ENCODE measurements at regions not wholly inside any gene's neighbourhood (a gene's known extent, or its start where the extent isn't known, plus 50 kb on each side); places are given as distances from the start of the nearest gene placed in this dataset.

GRCh38 chr9:26329974-26330373 lies 562.6 kb downstream of the CAAP1 start:
- H3K4me1 ChIP-seq: no peaks in the 10 kb centered on the region
- H3K4me3 ChIP-seq: no peak overlapping the region
- H3K9me3 ChIP-seq: no peaks in the 10 kb centered on the region
- no peak for DNase-seq (ENCODE audit: extremely low spot score in 2 of 2)
- TF ChIP-seq POLR2AphosphoS5 (IDR thresholded peaks at IDR 0.05; ENCODE audit: insufficient read depth in 1 of 2, low read depth in 1 of 2): no peak
- no peak for TF ChIP-seq POLR2A (IDR thresholded peaks at IDR 0.05)
- no peak for TF ChIP-seq CTCF (IDR thresholded peaks at IDR 0.05)
- intact Hi-C loops (cut with DNase I): no loop called here
- no peaks in the 10 kb centered on the region for H3K36me3 ChIP-seq
- H3K27me3 ChIP-seq: no peaks in the 10 kb centered on the region
- no peak overlapping the region for H3K27ac ChIP-seq

GRCh38 chr9:26326563-26326962 lies 566.0 kb downstream of the CAAP1 start:
- no peaks in the 10 kb centered on the region for H3K36me3 ChIP-seq
- no peak overlapping the region for H3K4me3 ChIP-seq
- no peak overlapping the region for H3K27ac ChIP-seq
- no peak for TF ChIP-seq POLR2A (IDR thresholded peaks at IDR 0.05)
- TF ChIP-seq CTCF (IDR thresholded peaks at IDR 0.05): peak in 2 of 3 experiments; percentile 40 to 75
- TF ChIP-seq POLR2AphosphoS5 (IDR thresholded peaks at IDR 0.05; ENCODE audit: insufficient read depth in 1 of 2, low read depth in 1 of 2): peak in 1 of 2 donors; percentile 23
- no peak for DNase-seq (ENCODE audit: extremely low spot score in 2 of 2)
- H3K27me3 ChIP-seq: no peaks in the 10 kb centered on the region
- intact Hi-C loops (cut with DNase I): no loop called here
- no peaks in the 10 kb centered on the region for H3K9me3 ChIP-seq
- H3K4me1 ChIP-seq: no peaks in the 10 kb centered on the region

GRCh38 chr9:26325444-26325829 lies 567.2 kb downstream of the CAAP1 start:
- Histone ChIP-seq H3K4me3 (no peak overlapping the region), H3K27ac (no peak overlapping the region), H3K9me3 (no peaks in the 10 kb centered on the region), H3K4me1 (no peaks in the 10 kb centered on the region), H3K27me3 (no peaks in the 10 kb centered on the region), H3K36me3 (no peaks in the 10 kb centered on the region)
- intact Hi-C loops (cut with DNase I): no loop called here
- DNase-seq (ENCODE audit: extremely low spot score in 2 of 2): no peak
- TF ChIP-seq POLR2AphosphoS5 (IDR thresholded peaks at IDR 0.05; ENCODE audit: insufficient read depth in 1 of 2, low read depth in 1 of 2) (no peak), CTCF (IDR thresholded peaks at IDR 0.05) (no peak), POLR2A (IDR thresholded peaks at IDR 0.05) (no peak)

GRCh38 chr9:26324786-26325443 lies 567.7 kb downstream of the CAAP1 start:
- intact Hi-C loops (cut with DNase I): no loop called here
- H3K4me3 ChIP-seq: no peak overlapping the region
- DNase-seq (ENCODE audit: extremely low spot score in 2 of 2): no peak
- H3K36me3 ChIP-seq: no peaks in the 10 kb centered on the region
- no peaks in the 10 kb centered on the region for H3K9me3 ChIP-seq
- no peak overlapping the region for H3K27ac ChIP-seq
- no peaks in the 10 kb centered on the region for H3K27me3 ChIP-seq
- TF ChIP-seq CTCF (IDR thresholded peaks at IDR 0.05) (no peak), POLR2AphosphoS5 (IDR thresholded peaks at IDR 0.05; ENCODE audit: insufficient read depth in 1 of 2, low read depth in 1 of 2) (no peak), POLR2A (IDR thresholded peaks at IDR 0.05) (no peak)
- no peaks in the 10 kb centered on the region for H3K4me1 ChIP-seq

GRCh38 chr9:26321935-26322334 lies 570.7 kb downstream of the CAAP1 start:
- no peaks in the 10 kb centered on the region for H3K36me3 ChIP-seq
- H3K27me3 ChIP-seq: no peaks in the 10 kb centered on the region
- TF ChIP-seq CTCF (IDR thresholded peaks at IDR 0.05): no peak
- TF ChIP-seq POLR2AphosphoS5 (IDR thresholded peaks at IDR 0.05; ENCODE audit: insufficient read depth in 1 of 2, low read depth in 1 of 2): no peak
- no peak for TF ChIP-seq POLR2A (IDR thresholded peaks at IDR 0.05)
- H3K27ac ChIP-seq: no peak overlapping the region
- no peak overlapping the region for H3K4me3 ChIP-seq
- no peak for DNase-seq (ENCODE audit: extremely low spot score in 2 of 2)
- intact Hi-C loops (cut with DNase I): no loop called here
- H3K4me1 ChIP-seq: no peaks in the 10 kb centered on the region
- H3K9me3 ChIP-seq: no peaks in the 10 kb centered on the region
